OCI-LY7 (cell line): ENCODE measurements at regions not wholly inside any gene's neighbourhood (a gene's known extent, or its start where the extent isn't known, plus 50 kb on each side); places are given as distances from the start of the nearest gene placed in this dataset.

Experiments
- EZH2phosphoT487 ChIP-seq: fragments of 200-600 bp; sonication (generic); IDR thresholded peaks from 2 replicates; pipeline ENCODE4 v1.6.1; 2018; ENCODE audit warnings: low read depth, borderline replicate concordance, mild to moderate bottlenecking, mixed run types, antibody characterized with exemption, low read length, moderate library complexity, mixed read lengths
- TF ChIP-seq, protein P1 (sequence below): fragments of 200-600 bp; sonication (generic); conservative IDR thresholded peaks from 2 replicates; pipeline ENCODE4 v1.5.1; 2014; ENCODE audit warnings: mild to moderate bottlenecking, antibody characterized with exemption, low read length, moderate library complexity, mixed read lengths

DNA sequence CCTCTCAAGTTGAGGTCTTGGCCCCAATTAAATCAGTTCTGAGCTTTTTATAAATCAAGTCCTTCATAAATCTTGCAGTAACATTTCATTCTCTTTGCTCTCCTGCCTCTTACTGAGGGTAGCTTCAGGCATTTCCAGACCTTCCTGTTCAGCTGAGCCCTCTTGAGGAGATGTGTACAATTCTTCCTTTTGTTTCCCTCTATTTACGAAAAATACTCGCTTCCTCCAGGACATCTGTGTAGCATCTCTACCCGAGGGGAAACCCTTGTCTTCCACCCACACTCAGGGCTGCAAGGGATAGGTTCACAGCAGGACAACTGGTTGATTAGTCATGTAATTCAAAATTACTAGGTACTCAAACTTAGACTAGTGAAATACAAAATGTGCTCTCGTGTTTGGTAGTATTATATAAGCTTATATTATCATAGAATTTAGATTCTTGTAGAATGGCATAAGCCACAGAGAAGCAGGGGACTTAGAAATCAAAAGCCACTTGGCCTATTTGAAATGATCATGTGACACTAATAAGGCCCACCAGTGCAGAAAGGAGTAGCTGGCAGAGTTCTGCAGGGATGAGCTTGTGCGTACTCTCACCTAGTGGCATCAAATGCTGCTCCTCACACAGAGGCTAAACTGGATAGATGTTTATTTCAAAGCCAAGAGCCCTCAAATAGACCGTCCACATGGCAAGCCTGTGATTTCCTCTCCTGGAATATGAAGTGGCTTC lies 126.7 kb downstream of the GDAP2 start:
- TF ChIP-seq, protein P1, sequence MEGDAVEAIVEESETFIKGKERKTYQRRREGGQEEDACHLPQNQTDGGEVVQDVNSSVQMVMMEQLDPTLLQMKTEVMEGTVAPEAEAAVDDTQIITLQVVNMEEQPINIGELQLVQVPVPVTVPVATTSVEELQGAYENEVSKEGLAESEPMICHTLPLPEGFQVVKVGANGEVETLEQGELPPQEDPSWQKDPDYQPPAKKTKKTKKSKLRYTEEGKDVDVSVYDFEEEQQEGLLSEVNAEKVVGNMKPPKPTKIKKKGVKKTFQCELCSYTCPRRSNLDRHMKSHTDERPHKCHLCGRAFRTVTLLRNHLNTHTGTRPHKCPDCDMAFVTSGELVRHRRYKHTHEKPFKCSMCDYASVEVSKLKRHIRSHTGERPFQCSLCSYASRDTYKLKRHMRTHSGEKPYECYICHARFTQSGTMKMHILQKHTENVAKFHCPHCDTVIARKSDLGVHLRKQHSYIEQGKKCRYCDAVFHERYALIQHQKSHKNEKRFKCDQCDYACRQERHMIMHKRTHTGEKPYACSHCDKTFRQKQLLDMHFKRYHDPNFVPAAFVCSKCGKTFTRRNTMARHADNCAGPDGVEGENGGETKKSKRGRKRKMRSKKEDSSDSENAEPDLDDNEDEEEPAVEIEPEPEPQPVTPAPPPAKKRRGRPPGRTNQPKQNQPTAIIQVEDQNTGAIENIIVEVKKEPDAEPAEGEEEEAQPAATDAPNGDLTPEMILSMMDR: no peak
- TF ChIP-seq EZH2phosphoT487: no peak
